OCI-LY1 (cell line): ENCODE measurements at regions not wholly inside any gene's neighbourhood (a gene's known extent, or its start where the extent isn't known, plus 50 kb on each side); places are given as distances from the start of the nearest gene placed in this dataset.

Experiments
- H2AFZ ChIP-seq: fragments of 200-600 bp; sonication (generic), shearing (Covaris generic); 2 replicates; pipeline ENCODE4 v1.6.0; 2014; ENCODE audit warnings: antibody characterized with exemption, mild to moderate bottlenecking, low read length
- H3F3A ChIP-seq: fragments of 200-600 bp; sonication (generic), shearing (Covaris generic); 2 replicates; pipeline ENCODE4 v1.6.0; 2014; ENCODE audit warnings: mild to moderate bottlenecking, antibody characterized with exemption, low read length, moderate library complexity; ENCODE audit not compliant: insufficient read depth
- H3K27ac ChIP-seq: fragments of 200-600 bp; sonication (generic); 2 replicates; pipeline ENCODE4 v1.5.1; 2014; ENCODE audit warnings: low read length, mixed run types, mild to moderate bottlenecking, low read depth; ENCODE audit not compliant: poor library complexity, severe bottlenecking
- H3K27me3 ChIP-seq: fragments of 200-600 bp; sonication (generic); 2 replicates; pipeline ENCODE4 v1.6.0; 2014; ENCODE audit warnings: antibody characterized with exemption, mild to moderate bottlenecking, low read length, moderate library complexity; ENCODE audit not compliant: insufficient read depth
- H3K36me3 ChIP-seq: fragments of 200-600 bp; sonication (generic); 2 replicates; pipeline ENCODE4 v1.6.1; 2014; ENCODE audit warnings: mild to moderate bottlenecking, antibody characterized with exemption, low read length, moderate library complexity, mixed read lengths; ENCODE audit not compliant: insufficient read depth
- H3K4me1 ChIP-seq: fragments of 200-600 bp; sonication (generic); 2 replicates; pipeline ENCODE4 v1.5.1; 2014; ENCODE audit warnings: mild to moderate bottlenecking, low read length, moderate library complexity; ENCODE audit not compliant: insufficient read depth, severe bottlenecking
- H3K4me2 ChIP-seq: fragments of 200-600 bp; sonication (generic), shearing (Covaris generic); 2 replicates; pipeline ENCODE4 v1.6.1; 2014; ENCODE audit warnings: low read length
- H3K4me3 ChIP-seq: fragments of 200-600 bp; sonication (generic); 2 replicates; pipeline ENCODE4 v1.5.1; 2014; ENCODE audit warnings: low read length, low read depth, mild to moderate bottlenecking, mixed read lengths; ENCODE audit not compliant: poor library complexity, severe bottlenecking
- H3K79me2 ChIP-seq: fragments of 200-600 bp; shearing (Covaris generic); 2 replicates; pipeline ENCODE4 v1.6.1; 2016; ENCODE audit warnings: mixed run types, low read length, mixed read lengths; ENCODE audit not compliant: insufficient read depth
- H3K9ac ChIP-seq: fragments of 200-600 bp; sonication (generic), shearing (Covaris generic); 2 replicates; pipeline ENCODE4 v1.6.1; 2014; ENCODE audit warnings: mild to moderate bottlenecking, low read length, mixed read lengths
- H3K9me2 ChIP-seq: fragments of 200-600 bp; sonication (generic), shearing (Covaris generic); 2 replicates; pipeline ENCODE4 v1.6.1; 2014; ENCODE audit warnings: low read depth, mild to moderate bottlenecking, low read length, mixed read lengths
- H3K9me3 ChIP-seq: fragments of 200-600 bp; shearing (Covaris generic); 2 replicates; pipeline ENCODE4 v1.6.1; 2014; ENCODE audit warnings: low read length, mixed read lengths
- H4K20me1 ChIP-seq: fragments of 200-600 bp; sonication (generic), shearing (Covaris generic); 2 replicates; pipeline ENCODE4 v1.6.0; 2016; ENCODE audit warnings: mild to moderate bottlenecking, low read length; ENCODE audit not compliant: insufficient read depth
- CTCF ChIP-seq: fragments of 200-600 bp; sonication (generic), shearing (Covaris generic); IDR thresholded peaks from 2 replicates; pipeline ENCODE4 v1.5.1; 2017; ENCODE audit warnings: mild to moderate bottlenecking, antibody characterized with exemption, low read length, moderate library complexity, mixed read lengths
- EZH2 ChIP-seq: fragments of 200-600 bp; sonication (generic), shearing (Covaris generic); IDR thresholded peaks from 2 replicates; pipeline ENCODE4 v1.8.0; 2017; ENCODE audit warnings: borderline replicate concordance, mixed run types, mild to moderate bottlenecking, antibody characterized with exemption, low read length, moderate library complexity, mixed read lengths

DNA sequence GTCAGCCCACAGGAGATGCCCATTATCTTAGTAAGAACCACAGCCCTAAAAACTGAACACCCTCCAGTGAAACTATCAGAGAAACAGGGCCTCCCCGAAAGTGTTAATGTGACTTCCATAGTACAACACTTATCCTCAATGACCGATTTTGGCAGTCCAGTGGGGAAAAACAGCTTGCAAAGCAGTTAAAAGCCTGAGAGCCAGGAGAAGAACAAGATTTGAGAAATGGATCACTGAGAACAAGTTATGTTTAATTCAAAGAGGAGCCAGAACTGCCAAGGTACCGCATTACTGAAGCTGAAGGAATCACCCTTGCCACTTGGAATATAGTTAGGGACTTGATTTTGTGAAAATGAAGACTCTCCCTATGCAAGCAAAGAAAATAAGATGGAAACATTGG, 236.9 kb downstream of the QKI start:
- no peaks in the 10 kb centered on the region for H4K20me1 ChIP-seq
- no peak overlapping the region for H2AFZ ChIP-seq
- no peaks in the 10 kb centered on the region; the same call in 1 of the 2 replicates for H3K36me3 ChIP-seq
- H3F3A ChIP-seq, result no peaks in the 10 kb centered on the region
- no peaks in the 10 kb centered on the region for H3K9me2 ChIP-seq
- TF ChIP-seq CTCF (no peak), EZH2 (no peak)
- no peak overlapping the region for H3K27ac ChIP-seq
- H3K27me3 ChIP-seq, result peaks cover 4% of the 10 kb centered on the region; the same call in 1 of the 2 replicates
- H3K4me3 ChIP-seq, result no peak overlapping the region
- no peak overlapping the region for H3K4me2 ChIP-seq
- no peaks in the 10 kb centered on the region for H3K79me2 ChIP-seq
- no peaks in the 10 kb centered on the region for H3K9me3 ChIP-seq
- H3K9ac ChIP-seq, result no peak overlapping the region
- H3K4me1 ChIP-seq, result no peaks in the 10 kb centered on the region

- Histone ChIP-seq H2AFZ (no peak overlapping the region), H3K27ac (no peak overlapping the region), H3K4me1 (no peaks in the 10 kb centered on the region), H4K20me1 (no peaks in the 10 kb centered on the region), H3K36me3 (no peaks in the 10 kb centered on the region), H3K4me3 (no peak overlapping the region), H3K9me2 (no peaks in the 10 kb centered on the region), H3K79me2 (no peaks in the 10 kb centered on the region), H3K4me2 (no peak overlapping the region), H3K9ac (no peak overlapping the region), H3F3A (no peaks in the 10 kb centered on the region), H3K27me3 (peaks cover 4% of the 10 kb centered on the region; the same call in 1 of the 2 replicates), H3K9me3 (no peaks in the 10 kb centered on the region)
- no peak for TF ChIP-seq EZH2
Measured at GRCh38 chr6:163648868-163649267, 234.3 kb downstream of the QKI start.

DNA sequence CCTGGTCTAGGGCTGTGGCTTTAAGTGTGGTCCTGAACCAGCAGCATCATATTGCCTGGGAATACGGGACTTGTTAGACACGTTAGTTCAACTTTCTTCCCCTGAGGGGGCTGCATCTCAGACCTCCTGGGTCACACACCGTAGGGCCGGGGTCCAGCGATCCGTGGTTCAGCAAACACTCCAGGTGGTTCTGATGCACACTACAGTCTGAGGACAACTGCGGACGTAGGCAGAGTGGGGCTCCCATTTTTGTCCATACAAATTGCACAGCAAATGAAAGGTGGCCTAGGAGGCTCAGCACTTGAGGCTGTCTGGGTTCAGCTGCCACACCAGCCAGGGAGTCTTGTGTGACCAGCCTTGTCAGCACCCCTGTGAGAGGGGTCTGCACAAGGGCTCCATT, 233.1 kb downstream of the QKI start:
- no peak overlapping the region for H3K4me2 ChIP-seq
- 0 out of 2 replicates have a peak, but pooled peaks cover 4% of the 10 kb centered on the region for H3K27me3 ChIP-seq
- no peaks in the 10 kb centered on the region for H3K36me3 ChIP-seq
- H3K79me2 ChIP-seq, result no peaks in the 10 kb centered on the region
- no peaks in the 10 kb centered on the region for H3K9me3 ChIP-seq
- TF ChIP-seq EZH2, result no peak
- TF ChIP-seq CTCF, result no peak
- no peak overlapping the region for H3K27ac ChIP-seq
- H3K9ac ChIP-seq, result no peak overlapping the region
- no peaks in the 10 kb centered on the region for H4K20me1 ChIP-seq
- H3K4me3 ChIP-seq, result no peak overlapping the region
- no peaks in the 10 kb centered on the region for H3K9me2 ChIP-seq
- no peak overlapping the region for H2AFZ ChIP-seq
- no peaks in the 10 kb centered on the region for H3K4me1 ChIP-seq
- H3F3A ChIP-seq, result no peaks in the 10 kb centered on the region

DNA sequence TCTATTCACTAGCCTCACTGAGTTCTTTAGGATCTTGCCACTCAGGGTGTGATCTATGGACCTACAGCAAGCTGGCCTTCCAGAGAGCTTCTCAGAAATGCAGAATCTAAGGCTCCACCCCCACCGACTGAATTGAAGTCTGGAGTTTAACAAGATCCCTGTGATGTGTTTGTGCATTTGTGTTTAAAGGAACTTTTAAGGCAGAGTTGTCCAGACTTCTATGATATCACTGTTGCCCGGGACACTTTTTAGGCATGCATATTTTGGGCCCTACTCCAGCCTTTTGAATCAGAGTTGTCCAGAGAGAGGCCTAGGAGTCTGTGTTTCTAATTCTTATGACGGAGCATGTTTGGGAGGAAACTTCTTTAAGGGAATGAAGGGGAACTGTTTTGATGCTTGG, 232.3 kb downstream of the QKI start:
- TF ChIP-seq EZH2 (no peak), CTCF (no peak)
- Histone ChIP-seq H3F3A (no peaks in the 10 kb centered on the region), H3K4me1 (no peaks in the 10 kb centered on the region), H3K27me3 (0 out of 2 replicates have a peak, but pooled peaks cover under 1% of the 10 kb centered on the region), H3K4me2 (no peak overlapping the region), H4K20me1 (no peaks in the 10 kb centered on the region), H3K4me3 (no peak overlapping the region), H3K9me3 (no peaks in the 10 kb centered on the region), H3K9ac (no peak overlapping the region), H2AFZ (no peak overlapping the region), H3K79me2 (no peaks in the 10 kb centered on the region), H3K27ac (no peak overlapping the region), H3K36me3 (no peaks in the 10 kb centered on the region), H3K9me2 (no peaks in the 10 kb centered on the region)
